Renal cortical epithelial cell (primary cell): ENCODE measurements at regions not wholly inside any gene's neighbourhood (a gene's known extent, or its start where the extent isn't known, plus 50 kb on each side); places are given as distances from the start of the nearest gene placed in this dataset.
A peak's percentile ranks its signal among the peaks of the same experiment; 100 is the strongest.
"Not testable (repeated sequence)": the region's sequence is repeated elsewhere in the genome, so short reads cannot be mapped to it uniquely, and the experiment has no call there.

Source experiments
- DNase-seq: peaks from one replicate; pipeline ENCODE4 v3.0.0-alpha.2; 2011; ENCODE audit warnings: low read depth

- no peak for DNase-seq
These were observed 1018.8 kb upstream of the FANCL start for GRCh38 chr2:59259913-59260312.

DNA sequence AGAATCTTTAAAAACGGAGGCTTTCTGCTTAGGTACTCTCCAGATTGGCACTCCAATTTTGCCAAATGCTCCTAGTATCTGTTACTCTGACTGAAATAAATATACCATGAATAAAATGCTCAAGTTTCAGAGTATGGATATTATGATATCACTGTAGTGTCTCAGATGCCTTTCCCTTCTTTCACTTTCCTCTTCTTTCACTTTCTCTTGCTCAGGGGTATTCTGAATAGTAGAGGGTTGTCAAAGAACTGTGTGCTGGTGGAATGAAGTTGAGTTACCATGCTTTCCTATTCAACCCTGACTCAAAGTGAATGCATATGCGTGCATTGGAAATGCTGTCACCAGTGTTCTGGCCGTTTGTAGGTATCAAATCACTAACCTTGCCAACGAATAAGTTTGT is 1015.2 kb upstream of the FANCL start:
- no peak for DNase-seq

DNA sequence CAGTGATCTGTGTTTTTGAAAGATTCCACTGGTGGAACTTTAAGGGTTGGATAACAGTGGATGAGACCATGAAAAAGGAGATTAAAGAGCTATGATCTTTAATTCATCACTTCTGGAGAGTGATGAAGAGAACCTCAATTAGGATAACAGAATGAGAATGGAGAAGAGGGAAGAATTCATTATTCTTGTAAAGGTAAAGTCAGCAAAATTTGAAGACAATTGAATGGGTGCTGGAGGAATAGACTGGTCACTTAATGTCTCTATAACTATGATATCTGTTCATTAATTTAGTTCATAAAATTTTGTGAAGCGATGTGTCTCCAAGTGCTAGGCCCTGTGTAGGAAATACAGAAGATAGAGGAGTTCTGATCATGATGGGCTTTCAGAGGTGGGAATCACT is 1013.2 kb upstream of the FANCL start:
- no peak for DNase-seq

DNA sequence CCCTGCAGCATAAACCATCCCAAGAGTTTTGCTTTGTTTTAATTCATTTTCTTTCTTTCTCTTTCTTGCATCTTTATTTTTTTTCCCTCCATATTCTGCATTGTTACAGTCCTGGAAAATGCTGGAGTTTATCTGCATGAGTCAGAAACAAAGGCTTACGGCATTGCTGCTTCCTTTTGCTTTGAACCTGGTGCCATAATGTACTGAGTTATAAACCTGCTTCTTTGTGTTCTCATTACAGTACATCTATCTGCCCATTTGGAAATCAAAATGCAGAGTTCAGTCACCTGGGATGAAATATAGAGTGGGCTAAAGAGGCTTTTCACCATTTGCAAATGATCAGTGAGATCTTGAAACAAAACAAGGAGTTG is 1009.2 kb upstream of the FANCL start:
- DNase-seq: peak; percentile 3

DNA sequence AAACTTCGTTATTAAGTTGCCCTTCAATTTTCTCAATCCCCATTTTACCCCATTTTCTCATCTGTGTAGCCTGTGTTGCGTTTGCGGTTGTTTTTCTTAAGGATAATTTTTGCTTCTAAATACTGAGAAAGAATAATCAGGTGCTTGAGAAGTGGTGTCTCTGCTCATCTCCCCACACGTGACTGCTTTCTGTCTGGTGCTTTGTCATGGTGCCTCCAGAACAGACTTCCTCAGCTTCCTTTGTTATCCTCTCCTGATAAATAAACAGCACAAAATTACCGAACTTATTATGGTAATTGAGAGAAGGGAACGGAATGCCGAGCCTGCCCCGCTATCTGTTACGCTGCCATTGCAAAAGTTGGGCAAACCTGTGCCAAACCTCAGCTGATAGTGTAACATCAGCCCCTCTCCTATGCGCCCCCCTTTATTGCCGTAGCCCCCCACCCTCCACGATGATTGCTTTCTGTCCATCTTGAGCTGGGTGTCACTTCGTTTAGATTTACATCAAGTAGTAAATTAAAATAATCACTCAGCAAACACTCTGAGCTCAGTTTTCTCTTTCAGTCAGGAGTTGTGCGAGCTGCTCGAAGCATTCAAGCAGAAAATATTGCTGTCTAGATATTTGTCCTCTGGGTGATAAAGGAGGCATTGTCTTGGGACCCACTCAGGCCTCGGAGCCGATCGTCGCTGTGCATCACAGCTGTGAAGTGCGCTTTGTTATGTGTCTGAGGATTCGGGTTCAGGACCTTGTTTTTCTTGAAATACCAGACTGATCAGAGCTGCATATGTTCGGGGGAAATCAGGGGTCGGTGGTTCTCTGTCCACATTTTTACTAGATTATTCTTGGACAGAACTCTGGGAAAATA is 1008.5 kb upstream of the FANCL start:
- DNase-seq: no peak

GRCh38 chr2:59239146-59239545 is 998.0 kb upstream of the FANCL start:
- DNase-seq: no peak

- no peak for DNase-seq
These were observed 996.2 kb upstream of the FANCL start for GRCh38 chr2:59237311-59237710.

DNA sequence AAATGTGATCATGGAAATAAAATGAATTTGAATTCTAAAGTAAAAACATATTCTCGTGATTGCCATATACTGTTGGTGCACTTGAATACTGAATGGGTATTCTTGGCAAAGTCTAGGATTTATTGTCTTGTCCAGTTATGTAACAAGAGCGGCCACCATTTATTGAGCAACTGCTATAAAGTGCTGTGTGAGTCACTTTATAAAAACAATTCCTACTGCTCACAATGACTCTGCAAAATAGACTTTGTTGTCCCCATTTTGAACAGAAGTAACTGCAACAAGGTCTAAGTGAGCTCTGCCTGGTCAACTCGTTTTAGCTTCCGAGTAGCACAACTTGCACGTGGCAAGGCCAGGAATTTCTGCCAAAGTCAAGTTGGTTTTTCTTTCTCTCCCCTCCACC is 995.6 kb upstream of the FANCL start:
- peak; percentile 5 for DNase-seq

DNA sequence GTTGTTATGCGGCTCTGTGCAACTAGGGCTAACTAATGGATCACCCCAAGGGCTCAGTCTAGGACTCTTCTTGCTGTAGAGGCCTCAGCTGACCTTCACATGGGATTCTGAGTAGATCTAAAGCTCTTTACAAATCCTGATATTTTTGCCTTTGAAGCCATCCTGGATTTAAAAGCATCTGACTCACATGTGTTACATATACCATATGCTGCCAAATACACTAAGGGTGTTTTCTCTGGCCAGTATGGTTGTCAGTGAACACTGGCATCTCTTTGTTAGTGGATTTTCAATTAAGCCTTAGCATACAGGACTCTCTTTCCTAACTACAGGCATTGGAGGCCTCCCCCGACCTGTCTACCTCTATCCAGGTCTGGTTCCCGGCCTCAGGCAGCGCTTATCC is 992.8 kb upstream of the FANCL start:
- no peak for DNase-seq

DNA sequence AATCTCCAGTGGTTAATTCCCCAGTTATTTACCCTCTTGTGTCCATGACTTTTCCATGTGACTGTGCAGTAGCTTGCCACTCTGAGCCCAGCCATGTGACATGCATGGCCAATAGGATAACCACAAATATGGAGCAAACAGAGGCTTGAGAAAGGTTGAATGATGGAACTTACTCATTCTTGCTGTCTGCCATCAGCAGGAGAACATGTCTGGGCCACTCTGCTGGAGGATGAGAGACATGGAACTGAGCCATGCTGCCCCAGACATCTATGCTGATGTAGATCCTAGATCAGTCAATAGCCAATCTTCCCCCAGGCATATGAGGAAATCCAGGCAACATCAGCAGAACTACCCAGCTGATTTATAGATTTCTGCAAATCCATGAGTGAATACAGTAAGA is 992.3 kb upstream of the FANCL start:
- no peak for DNase-seq

GRCh38 chr2:59232394-59233165 is 991.5 kb upstream of the FANCL start:
- no peak for DNase-seq

- DNase-seq: not testable (repeated sequence)
These were observed 985.2 kb upstream of the FANCL start for GRCh38 chr2:59226362-59226761.

DNA sequence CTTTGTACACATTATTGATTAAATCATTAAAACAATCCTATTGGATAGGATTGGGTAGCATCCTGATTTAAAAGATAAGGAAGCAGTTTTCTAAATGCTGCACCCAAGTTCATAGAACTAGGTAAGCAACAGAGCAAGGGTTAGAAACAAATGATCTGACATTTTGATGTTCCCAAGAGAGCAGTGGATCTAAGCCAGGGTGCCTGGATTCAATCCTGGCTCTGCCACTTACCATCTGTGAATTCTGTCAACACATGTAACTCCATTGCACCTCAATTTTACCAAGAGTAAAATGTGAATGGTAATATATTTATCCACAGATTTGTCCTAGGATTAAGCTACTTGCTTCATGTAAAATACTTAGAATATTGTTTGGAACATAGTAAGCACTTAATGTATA is 982.6 kb upstream of the FANCL start:
- no peak for DNase-seq

- no peak for DNase-seq
These were observed 976.2 kb upstream of the FANCL start for GRCh38 chr2:59217360-59217759.

DNA sequence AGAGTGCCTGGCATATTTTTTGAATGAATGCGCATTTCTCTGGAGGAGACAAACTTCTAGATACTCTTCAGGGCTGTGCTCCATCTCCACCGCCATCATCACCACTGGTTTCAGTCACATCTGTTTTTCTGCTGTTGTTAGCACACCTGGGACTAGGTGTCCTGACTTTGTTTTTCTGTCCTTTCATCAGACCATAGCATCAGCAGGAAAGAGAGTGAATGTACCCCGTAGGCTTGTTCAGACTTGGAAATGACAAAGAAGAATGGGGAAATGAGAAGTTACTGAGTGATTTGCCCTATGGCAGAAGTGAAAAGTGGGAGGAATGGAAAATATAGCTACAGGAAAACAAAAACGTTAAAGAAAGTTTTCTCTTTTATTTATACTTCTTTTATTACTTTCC is 965.2 kb upstream of the FANCL start:
- DNase-seq: no peak

DNA sequence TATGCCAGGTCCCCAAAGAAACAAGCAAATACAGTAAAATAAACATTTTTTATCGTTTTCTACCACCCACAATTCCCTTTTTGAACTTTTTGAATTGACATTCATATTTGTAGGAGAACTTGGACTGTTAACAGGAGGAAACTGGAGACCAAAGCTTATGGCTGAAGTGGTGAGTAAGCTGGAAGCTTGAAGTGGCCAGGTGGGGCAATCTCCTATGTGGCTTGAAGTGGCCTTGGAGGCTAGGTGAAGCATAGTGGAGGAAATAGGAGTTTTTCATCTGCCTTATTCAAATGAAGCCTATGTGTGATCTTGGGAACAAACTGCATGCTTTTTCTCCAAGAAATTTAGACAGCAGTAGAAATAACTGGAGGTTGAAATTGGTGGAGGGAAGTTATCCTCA is 962.9 kb upstream of the FANCL start:
- DNase-seq: no peak

DNA sequence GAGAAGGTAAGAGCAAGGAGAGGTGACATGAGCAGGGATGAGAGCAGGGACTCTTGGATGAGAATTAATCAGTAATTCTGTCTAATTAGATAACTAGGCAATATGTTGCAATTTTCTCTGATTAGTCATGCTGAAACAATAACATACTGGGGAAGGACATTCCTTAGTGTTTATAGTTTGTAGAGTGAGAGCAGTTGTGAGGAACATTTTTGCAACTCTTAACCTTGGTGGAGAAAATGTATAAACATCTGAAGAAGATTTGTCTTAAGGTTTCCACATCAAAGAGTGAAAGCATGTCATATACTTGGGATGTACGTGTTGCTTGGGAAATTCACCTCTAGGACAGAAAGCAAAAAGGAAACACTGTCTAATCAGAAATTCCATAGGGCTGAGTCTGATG is 955.4 kb upstream of the FANCL start:
- peak; percentile 59 for DNase-seq

DNA sequence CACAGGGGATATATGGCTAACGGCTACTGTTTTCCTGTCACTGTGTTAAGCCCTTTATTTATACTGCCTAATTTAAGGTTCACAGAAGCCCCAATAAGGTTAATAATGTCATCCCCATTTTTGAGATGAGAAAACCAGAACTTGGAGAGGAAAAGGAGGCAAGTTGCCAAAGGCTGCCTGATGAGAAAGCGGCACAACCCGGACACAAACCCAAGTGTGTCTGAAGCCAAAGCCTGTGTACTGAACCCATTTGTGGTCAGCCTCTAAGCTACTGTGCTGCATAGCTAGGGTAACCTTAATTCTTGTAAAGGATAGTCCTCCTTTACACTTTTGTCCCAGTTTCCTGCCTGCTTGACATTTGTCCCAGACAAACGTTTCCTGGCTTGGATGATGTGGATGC is 954.7 kb upstream of the FANCL start:
- DNase-seq: no peak

- no peak for DNase-seq
These were observed 950.7 kb upstream of the FANCL start for GRCh38 chr2:59191781-59192180.

GRCh38 chr2:59190518-59190917 is 949.4 kb upstream of the FANCL start:
- DNase-seq: no peak

DNA sequence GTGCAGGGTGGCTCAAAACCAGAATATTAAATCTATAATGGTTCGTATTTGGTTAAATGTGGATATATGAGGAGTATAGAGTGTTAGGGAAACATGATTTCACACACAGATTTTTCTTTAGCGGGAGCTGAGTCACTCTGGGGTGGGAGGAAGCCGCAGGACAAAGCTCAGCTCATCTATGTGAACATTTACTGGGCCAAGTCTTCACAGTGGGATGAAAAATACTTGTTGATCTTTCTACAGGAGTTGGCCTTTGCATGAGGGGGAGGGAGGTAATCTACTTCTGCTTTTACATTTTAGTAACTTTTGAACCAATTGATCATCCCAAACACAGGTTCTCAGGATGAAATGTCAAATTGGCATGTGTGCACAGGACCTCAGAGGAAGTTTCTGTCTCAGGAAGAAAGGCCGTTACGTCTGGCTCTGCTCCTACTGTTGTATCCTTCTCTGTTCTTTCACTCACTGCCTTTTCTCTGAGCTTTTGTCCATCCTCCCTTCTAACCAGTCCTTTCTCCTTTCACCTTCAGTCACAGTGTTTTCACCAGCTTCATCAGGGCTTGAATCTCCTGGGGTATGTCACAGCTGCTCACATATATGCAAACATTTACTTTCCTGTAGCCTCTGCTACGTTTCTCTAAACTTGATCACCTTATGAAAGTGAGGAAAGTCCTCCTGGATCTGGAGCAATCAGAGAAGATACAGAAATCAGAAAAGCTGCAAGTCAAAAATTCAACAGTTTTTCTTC is 943.3 kb upstream of the FANCL start:
- peak; percentile 2 for DNase-seq

GRCh38 chr2:59183070-59183469 is 941.9 kb upstream of the FANCL start:
- no peak for DNase-seq

- no peak for DNase-seq
These were observed 941.1 kb upstream of the FANCL start for GRCh38 chr2:59182249-59182648.
